Nephron progenitor cell (in vitro differentiated cells): ENCODE measurements at regions not wholly inside any gene's neighbourhood (a gene's known extent, or its start where the extent isn't known, plus 50 kb on each side); places are given as distances from the start of the nearest gene placed in this dataset.

ENCODE experiments used
- DNase-seq: peaks from one replicate; pipeline ENCODE4 v3.0.0; 2021
- H3K27ac Mint-ChIP-seq: 2 replicates; pipeline ENCODE4 v1.8.0; 2021; ENCODE audit warnings: mild to moderate bottlenecking, moderate library complexity, mixed read lengths
- H3K27me3 Mint-ChIP-seq: 2 replicates; pipeline ENCODE4 v1.8.0; 2021; ENCODE audit warnings: mild to moderate bottlenecking, low read depth, mixed read lengths; ENCODE audit not compliant: poor library complexity
- H3K36me3 Mint-ChIP-seq: 2 replicates; pipeline ENCODE4 v1.8.0; 2021; ENCODE audit warnings: low read depth, mixed read lengths
- H3K4me1 Mint-ChIP-seq: 2 replicates; pipeline ENCODE4 v1.8.0; 2021; ENCODE audit warnings: mixed read lengths
- H3K4me3 Mint-ChIP-seq: 2 replicates; pipeline ENCODE4 v1.8.0; 2021; ENCODE audit warnings: mild to moderate bottlenecking, moderate library complexity, mixed read lengths
- H3K9me3 Mint-ChIP-seq: 2 replicates; pipeline ENCODE4 v1.8.0; 2021; ENCODE audit warnings: mild to moderate bottlenecking, moderate library complexity, mixed read lengths
- TF ChIP-seq, protein P1 (sequence below): fragments of 200-600 bp; sonication (generic); IDR thresholded peaks from 2 replicates; pipeline ENCODE4 v1.5.0; 2021; ENCODE audit warnings: antibody characterized with exemption

DNA sequence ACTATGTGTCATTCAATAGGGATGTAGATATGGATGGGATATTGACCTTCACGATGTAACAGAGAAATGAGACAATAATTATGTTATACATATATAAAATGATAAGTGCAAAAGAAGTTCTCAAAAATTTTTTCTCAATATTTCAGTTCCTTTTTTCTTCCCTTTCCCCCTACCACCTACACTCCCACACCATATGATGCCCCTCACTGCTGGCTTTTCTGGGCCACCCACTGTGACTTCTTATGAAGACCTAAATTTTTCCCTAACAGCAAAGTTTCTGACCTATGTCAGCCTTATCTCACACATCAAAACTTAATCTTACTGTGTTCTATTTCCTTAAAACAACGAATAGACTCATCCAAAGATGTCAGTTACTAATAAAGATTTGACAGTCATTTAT lies 89.9 kb upstream of the MYLIP start:
- no peak for DNase-seq
- TF ChIP-seq, protein P1, sequence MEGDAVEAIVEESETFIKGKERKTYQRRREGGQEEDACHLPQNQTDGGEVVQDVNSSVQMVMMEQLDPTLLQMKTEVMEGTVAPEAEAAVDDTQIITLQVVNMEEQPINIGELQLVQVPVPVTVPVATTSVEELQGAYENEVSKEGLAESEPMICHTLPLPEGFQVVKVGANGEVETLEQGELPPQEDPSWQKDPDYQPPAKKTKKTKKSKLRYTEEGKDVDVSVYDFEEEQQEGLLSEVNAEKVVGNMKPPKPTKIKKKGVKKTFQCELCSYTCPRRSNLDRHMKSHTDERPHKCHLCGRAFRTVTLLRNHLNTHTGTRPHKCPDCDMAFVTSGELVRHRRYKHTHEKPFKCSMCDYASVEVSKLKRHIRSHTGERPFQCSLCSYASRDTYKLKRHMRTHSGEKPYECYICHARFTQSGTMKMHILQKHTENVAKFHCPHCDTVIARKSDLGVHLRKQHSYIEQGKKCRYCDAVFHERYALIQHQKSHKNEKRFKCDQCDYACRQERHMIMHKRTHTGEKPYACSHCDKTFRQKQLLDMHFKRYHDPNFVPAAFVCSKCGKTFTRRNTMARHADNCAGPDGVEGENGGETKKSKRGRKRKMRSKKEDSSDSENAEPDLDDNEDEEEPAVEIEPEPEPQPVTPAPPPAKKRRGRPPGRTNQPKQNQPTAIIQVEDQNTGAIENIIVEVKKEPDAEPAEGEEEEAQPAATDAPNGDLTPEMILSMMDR: no peak
- H3K36me3 Mint-ChIP-seq: peaks cover 26% of the 10 kb centered on the region
- H3K27me3 Mint-ChIP-seq: peaks cover 1% of the 10 kb centered on the region
- no peaks in the 10 kb centered on the region for H3K4me1 Mint-ChIP-seq
- no peak overlapping the region for H3K4me3 Mint-ChIP-seq
- H3K27ac Mint-ChIP-seq: no peak overlapping the region
- H3K9me3 Mint-ChIP-seq: peaks cover 35% of the 10 kb centered on the region

DNA sequence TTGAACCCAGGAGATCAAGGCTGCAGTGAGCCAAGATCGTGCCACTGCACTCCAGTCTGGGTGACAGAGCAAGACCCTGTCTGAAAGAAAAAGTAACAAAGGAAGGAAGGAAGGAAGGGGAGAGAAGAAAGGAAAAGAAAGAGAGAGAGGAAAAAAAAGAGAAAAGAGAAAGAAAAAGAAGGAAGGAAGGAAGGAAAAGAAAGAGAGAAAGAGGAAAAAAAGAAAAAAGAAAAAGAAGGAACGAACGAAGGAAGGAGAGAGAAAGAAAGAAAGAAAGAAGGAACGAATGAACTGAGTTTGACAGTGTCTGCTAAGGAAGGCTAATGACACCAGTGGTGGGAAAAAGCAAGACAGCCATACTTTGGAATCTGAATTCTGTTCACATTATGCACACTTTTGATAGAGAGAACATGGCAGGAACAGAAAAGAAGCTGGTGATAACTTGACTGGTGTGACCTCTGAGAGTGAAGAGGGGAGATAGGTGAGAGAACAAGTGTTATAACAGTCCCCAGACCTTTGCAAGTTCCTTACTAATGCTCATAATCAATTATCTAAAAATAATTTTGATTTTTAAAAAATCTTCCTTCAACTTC lies 93.3 kb upstream of the MYLIP start:
- Mint-ChIP-seq H3K4me1 (no peaks in the 10 kb centered on the region), H3K27ac (no peak overlapping the region), H3K36me3 (peaks cover 15% of the 10 kb centered on the region), H3K9me3 (peaks cover 48% of the 10 kb centered on the region), H3K27me3 (peaks cover 3% of the 10 kb centered on the region), H3K4me3 (no peak overlapping the region)
- DNase-seq: no peak
- TF ChIP-seq, protein P1: no peak

DNA sequence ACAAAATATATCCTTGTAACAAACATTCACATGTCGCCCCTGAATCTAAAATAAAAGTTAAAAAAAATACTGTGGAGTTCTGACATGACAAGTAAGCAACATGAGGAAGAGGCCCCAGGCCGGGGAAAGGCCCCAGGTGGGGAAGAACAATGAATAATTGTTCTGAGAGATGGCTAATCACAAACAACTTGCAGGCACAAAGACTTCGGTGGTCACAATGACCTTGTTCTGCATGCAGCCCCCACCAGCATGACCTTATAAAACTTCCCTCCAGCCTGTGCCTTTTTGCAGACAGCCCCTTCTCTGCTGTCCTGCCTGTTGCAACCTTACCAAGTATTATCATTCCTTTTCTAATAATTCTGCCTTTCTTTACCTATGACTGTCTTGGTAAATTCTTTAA lies 95.7 kb upstream of the MYLIP start:
- Mint-ChIP-seq H3K9me3 (peaks cover 31% of the 10 kb centered on the region), H3K27ac (no peak overlapping the region), H3K36me3 (no peaks in the 10 kb centered on the region), H3K4me3 (no peak overlapping the region), H3K27me3 (peaks cover 3% of the 10 kb centered on the region), H3K4me1 (no peaks in the 10 kb centered on the region)
- no peak for DNase-seq
- TF ChIP-seq, protein P1: no peak

DNA sequence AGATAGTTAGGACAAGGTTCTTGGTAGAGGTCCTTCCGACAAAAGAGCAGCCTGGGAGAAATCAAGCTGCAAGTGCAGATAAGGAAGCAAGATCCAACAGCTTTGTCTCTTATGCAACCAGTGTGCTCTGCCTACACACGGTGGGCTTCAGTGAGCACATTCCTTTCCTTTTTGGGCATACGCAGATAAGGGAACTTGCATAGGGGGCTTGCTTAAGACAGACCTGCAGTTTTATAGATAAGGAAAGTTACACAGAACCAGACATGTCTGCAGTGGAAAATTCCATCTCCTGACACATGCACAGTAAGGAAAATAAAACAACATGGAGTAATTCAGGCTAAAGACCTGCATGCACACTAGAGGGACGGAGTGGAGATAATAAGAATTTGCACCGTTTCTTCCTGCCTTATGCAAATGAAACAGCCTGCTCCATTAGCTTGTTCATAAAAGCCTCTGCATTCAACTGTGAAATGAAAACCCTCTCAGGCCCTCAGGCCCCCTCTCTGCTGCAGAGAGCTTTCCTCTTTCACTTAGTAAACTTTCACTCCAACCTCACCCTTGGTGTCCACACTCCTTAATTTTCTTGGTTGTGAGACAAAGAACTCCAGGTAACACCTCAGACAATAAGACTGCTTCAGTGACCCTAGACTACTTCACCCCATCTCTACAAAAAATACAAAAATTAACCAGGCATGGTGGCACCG lies 97.5 kb upstream of the MYLIP start:
- H3K9me3 Mint-ChIP-seq: peaks cover 31% of the 10 kb centered on the region
- no peak for DNase-seq
- no peaks in the 10 kb centered on the region for H3K36me3 Mint-ChIP-seq
- TF ChIP-seq, protein P1: no peak
- H3K27me3 Mint-ChIP-seq: peaks cover 3% of the 10 kb centered on the region
- no peak overlapping the region for H3K27ac Mint-ChIP-seq
- no peak overlapping the region for H3K4me3 Mint-ChIP-seq
- H3K4me1 Mint-ChIP-seq: no peaks in the 10 kb centered on the region

DNA sequence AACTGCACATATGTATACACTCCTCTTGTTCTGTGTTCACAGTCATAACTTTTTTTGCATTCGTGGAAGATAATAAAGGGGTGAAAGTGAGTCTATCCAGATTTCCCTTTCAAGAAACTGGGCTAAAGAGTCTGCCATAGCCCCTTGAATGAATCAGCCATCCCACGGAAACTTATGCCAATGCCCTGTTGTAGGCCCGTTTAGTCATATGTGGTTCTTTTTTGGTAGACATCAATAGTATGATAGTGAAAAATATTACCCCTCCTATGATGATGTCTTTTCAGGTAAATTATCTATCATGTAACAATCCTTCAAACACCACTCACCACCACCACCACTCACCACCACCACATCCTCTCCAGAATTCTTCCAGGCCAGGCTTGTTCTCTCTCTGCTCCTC lies 99.9 kb upstream of the MYLIP start:
- Mint-ChIP-seq H3K4me3 (no peak overlapping the region), H3K9me3 (peaks cover 29% of the 10 kb centered on the region), H3K36me3 (no peaks in the 10 kb centered on the region), H3K27ac (no peak overlapping the region), H3K4me1 (no peaks in the 10 kb centered on the region), H3K27me3 (peaks cover 2% of the 10 kb centered on the region)
- no peak for DNase-seq
- TF ChIP-seq, protein P1: no peak

DNA sequence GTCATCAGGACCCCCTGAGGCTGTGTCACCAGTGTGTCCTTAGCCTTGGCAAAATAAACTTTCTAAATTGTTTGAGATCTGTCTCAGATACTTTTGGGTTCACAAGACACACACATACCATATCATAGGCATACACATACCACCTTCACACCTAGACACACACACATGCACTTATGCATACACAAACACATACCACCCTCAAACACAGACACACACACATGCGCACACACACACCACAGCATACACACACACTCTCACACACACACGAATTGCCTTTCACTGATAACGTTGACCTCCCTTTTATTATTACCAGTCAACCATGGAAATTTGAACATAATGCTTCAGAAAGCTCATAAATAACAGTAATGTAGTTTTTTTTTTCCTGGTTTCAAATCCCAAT lies 108.6 kb upstream of the MYLIP start:
- H3K9me3 Mint-ChIP-seq: peaks cover 15% of the 10 kb centered on the region
- TF ChIP-seq, protein P1: no peak
- H3K36me3 Mint-ChIP-seq: peaks cover 8% of the 10 kb centered on the region
- H3K27me3 Mint-ChIP-seq: no peaks in the 10 kb centered on the region
- no peak overlapping the region for H3K4me3 Mint-ChIP-seq
- DNase-seq: no peak
- H3K27ac Mint-ChIP-seq: no peak overlapping the region
- H3K4me1 Mint-ChIP-seq: no peaks in the 10 kb centered on the region
